Transverse colon (tissue), 4 donors: ENCODE measurements at regions not wholly inside any gene's neighbourhood (a gene's known extent, or its start where the extent isn't known, plus 50 kb on each side); places are given as distances from the start of the nearest gene placed in this dataset.

Experiments used
- CTCF ChIP-seq, 5 experiments: fragments of 200-600 bp in 3 of 5; fragments of 450-650 bp in 2 of 5; sonication (generic) in 3 of 5; IDR thresholded peaks; 1 replicate in 2 of 5; 2 replicates in 3 of 5; pipeline ENCODE4 v1.5.1; 2016 to 2017; ENCODE audit warnings: antibody characterized with exemption in 5 of 5, inconsistent platforms in 3 of 5, mild to moderate bottlenecking in 2 of 5, moderate library complexity in 1 of 5
- EP300 ChIP-seq: sonication (generic); formaldehyde crosslinking; IDR thresholded peaks from one replicate; pipeline ENCODE4 v1.6.1; 2017; ENCODE audit warnings: antibody characterized with exemption, low read depth
- POLR2A ChIP-seq: fragments of 450-650 bp; IDR thresholded peaks from one replicate; pipeline ENCODE4 v1.6.1; 2016; ENCODE audit warnings: antibody characterized with exemption, mild to moderate bottlenecking, moderate library complexity
- POLR2AphosphoS5 ChIP-seq, 3 donors: sonication (generic); formaldehyde crosslinking; IDR thresholded peaks; one replicate each; pipeline ENCODE4 v1.6.1; 2016; ENCODE audit warnings: antibody characterized with exemption in 3 of 3

- TF ChIP-seq POLR2A (no peak), EP300 (no peak), POLR2AphosphoS5 (IDR thresholded peaks at IDR 0.05) (no peak), CTCF (IDR thresholded peaks at IDR 0.05) (no peak)
Measured at GRCh38 chr12:73180734-73181133, 908.6 kb downstream of the TRHDE start.
